Lower leg skin (tissue), 3 donors: ENCODE measurements at regions not wholly inside any gene's neighbourhood (a gene's known extent, or its start where the extent isn't known, plus 50 kb on each side); places are given as distances from the start of the nearest gene placed in this dataset.
"Not testable (repeated sequence)": the region's sequence is repeated elsewhere in the genome, so short reads cannot be mapped to it uniquely, and the experiment has no call there.

ENCODE experiments used
- CTCF ChIP-seq, 3 donors: fragments of 450-650 bp; IDR thresholded peaks; one replicate each; pipeline ENCODE4 v1.5.1; 2016; ENCODE audit warnings: antibody characterized with exemption in 3 of 3, mild to moderate bottlenecking in 3 of 3, moderate library complexity in 2 of 3
- POLR2A ChIP-seq, 2 donors: fragments of 450-650 bp; IDR thresholded peaks; one replicate each; pipeline ENCODE4 v1.6.1; 2016 to 2017; ENCODE audit warnings: antibody characterized with exemption in 2 of 2, mild to moderate bottlenecking in 1 of 2, moderate library complexity in 1 of 2

GRCh38 chr5:91744470-91744869 is 361.4 kb upstream of the ARRDC3 start:
- not testable (repeated sequence) for TF ChIP-seq CTCF, POLR2A (IDR thresholded peaks at IDR 0.05)
